HG03025 (cell line): ENCODE measurements at regions not wholly inside any gene's neighbourhood (a gene's known extent, or its start where the extent isn't known, plus 50 kb on each side); places are given as distances from the start of the nearest gene placed in this dataset.

Experiments used
- ATAC-seq: cut with Tn5 transposase; IDR thresholded peaks from one replicate; pipeline ENCODE4 v1.9.1; 2021; ENCODE audit warnings: mild to moderate bottlenecking, moderate library complexity; ENCODE audit not compliant: unreplicated experiment, low FRiP score

- ATAC-seq: no peak
These were observed 306.7 kb upstream of the E2F7 start for GRCh38 chr12:77372026-77372425.

- no peak for ATAC-seq
These were observed 303.0 kb upstream of the E2F7 start for GRCh38 chr12:77368379-77368778.

DNA sequence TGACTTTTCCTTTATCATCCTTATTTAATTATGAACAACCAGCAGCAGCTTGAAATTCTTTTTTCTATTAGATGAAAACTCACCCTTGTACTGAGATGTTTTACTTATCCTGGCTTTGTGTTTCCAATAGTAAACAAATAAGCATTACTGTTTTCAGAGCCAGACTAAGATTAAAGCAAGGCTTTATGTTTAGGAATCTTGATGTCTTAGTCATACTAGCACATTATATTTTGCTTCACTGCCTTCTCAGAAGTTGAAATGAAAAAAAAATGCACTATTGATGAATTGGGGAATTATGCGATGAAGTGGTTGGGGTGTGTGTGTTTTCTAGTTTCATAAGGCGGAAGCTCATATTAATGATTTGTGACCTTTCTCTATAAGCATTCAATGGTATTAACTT, 301.2 kb upstream of the E2F7 start:
- ATAC-seq: no peak

GRCh38 chr12:77364400-77364799, 299.0 kb upstream of the E2F7 start:
- no peak for ATAC-seq

DNA sequence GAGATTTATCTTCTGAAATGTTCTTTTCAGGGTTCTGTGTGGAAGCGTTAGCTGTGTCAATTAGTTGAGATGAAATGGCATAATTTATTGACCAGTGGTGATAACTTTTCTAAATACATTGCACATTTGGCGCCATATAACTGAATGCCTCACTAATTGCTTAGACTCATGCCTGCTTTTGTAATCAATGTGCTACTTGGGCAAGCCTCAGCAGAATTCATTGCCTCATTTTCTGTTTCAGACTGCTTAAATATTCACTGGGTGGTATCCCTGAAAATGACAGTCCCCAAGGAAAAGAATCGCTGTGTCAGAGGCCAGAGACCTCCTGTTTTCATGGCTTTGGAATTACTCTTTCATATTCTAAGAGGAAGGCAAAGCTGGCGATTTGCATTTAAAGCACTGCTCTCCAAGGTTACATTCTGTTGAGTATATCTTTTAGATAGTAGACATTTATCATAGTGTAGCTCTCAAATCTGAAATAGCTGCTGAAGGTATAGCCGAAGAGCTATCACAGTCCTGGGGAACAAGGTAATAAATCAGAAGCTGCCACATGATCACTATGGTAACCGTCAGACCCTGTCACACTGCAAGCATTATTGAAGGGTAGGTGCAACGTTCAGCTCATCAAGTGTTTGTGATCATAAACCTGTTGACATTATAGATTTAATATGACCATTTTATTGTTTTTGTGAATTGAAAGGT, 297.3 kb upstream of the E2F7 start:
- ATAC-seq: no peak

DNA sequence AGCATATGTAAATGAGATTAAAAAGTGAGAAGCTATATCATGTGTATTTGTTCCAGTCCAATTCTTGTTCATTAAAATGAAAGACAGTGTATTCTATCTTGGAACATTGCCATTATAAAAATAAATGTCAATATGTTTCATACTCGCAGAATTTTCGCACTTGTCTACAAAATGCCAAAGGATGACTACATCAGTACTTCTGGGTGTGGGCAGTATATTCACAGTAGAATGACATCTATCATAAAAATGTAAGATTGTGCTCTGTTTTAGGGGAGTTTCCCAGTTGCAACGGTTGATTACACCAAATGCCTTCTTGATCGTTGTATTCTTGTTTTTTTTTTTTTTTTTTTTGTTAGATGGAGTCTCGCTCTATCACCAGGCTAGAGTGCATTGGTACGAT, 292.3 kb upstream of the E2F7 start:
- no peak for ATAC-seq

DNA sequence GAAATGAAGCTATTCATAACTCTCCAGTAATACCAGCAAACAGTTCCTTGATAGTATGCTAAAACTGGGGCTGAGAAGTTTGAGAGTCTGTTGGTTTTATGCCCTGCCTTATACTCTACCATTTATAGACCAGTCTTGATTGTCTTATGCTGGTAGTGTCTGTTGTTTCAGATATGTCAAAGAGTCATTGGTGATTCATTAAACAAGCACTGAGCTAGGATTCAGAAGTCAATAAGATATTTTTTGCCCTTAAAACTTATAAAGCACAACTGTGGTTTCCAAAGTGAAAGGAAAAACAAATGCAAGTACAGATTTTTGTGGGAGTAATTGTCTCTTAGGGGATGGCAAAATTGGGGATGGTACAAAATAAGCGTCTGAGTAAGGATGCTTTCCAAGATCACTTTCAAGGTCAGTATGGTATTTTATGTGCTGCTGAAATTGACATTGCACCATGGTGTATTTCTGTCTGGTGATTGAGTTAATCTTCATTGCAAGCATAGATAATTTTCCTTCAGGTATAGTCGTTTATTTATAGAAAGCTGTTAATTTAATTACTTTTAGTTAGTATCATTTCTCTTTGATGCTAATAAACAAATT, 289.5 kb upstream of the E2F7 start:
- no peak for ATAC-seq

GRCh38 chr12:77352946-77353345, 287.6 kb upstream of the E2F7 start:
- no peak for ATAC-seq

DNA sequence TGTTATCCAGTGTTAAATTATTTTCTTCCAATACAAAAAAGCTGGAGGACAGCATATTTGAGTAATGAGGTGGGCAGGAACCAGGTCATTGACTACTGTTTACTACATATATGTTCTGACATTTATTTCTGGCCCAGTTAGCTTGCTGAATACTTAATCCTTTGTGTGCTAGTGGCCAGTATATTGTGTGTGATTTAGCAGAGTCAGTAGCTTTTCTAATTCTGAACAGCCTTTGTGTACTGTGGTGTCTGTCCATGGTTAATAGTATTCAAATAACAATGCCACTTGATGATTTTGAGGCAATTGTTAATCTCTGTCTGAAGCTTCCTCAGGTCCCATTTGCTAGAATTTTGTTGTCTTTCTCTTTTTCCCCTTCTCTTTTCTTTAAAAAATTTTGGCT, 286.5 kb upstream of the E2F7 start:
- ATAC-seq: no peak

DNA sequence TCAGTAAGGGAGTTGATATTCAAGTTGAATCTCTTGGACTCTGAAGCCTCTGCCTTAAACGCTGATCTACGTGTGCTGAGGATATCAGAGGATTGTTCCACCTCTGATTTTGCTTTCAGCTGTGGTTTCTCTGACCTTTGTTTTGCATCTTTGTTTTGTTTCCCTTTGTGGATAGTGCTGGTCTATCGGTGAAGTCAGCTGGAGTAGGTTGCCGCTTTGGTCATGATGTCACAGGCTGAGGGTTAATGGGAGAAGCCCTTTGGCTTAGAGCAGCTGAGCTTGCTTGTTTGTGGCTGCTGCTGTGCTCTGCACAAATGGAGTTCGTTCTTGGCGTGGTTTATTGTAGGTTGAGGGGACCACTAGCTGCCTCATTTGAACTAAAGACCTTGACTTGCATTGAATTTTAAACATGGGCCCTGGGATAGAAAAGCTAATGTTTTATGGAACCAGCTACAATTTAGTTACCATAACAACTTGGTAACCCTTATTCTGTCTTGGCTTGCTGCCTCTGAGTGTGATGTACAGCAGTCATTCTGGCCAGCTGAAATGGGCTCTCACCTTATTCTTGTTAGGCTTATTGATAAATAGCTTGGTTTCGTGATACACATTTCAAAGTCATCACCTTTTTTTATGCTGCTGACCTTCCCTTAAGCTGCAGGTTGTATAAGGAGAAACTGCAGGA, 284.5 kb upstream of the E2F7 start:
- peak; percentile 51 for ATAC-seq

- ATAC-seq: no peak
These were observed 281.6 kb upstream of the E2F7 start for GRCh38 chr12:77347017-77347416.

GRCh38 chr12:77345336-77345735, 280.0 kb upstream of the E2F7 start:
- ATAC-seq: no peak

DNA sequence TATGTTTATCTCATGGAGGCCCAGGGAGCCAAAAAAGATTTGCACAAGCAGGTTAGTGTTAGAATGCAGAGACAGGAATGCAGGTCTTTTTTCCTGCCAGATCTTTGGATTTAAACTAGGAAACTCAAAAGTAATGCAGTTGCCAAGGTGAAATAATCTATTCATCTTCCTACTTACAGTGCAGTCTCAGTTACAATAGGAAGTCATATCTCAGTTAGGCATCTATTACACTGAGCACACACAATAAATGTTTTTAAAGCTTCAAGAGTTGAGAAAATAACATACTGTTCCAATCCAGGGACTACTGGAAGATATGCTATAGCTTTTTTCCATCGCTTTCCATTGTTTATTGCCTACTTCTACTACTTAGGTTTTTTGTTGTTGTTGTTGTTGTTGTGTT, 279.3 kb upstream of the E2F7 start:
- no peak for ATAC-seq

DNA sequence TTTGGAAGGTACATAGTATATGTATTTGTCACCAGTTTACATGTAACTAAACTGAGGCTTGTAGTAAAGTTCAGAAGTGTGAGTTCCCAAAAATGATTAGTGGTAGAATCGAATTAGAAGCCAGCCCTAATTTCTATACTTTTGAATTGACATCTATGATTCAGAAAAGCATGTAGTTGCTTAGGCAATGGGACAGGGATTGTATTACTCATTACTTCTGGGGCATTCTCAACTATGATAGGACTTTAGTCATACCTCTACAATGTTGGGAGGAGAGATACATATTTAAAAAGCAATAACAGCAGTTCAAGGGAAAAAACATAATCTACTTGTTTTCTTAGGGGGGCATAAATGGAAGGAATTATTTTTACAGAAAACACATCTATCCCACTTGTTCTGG, 277.9 kb upstream of the E2F7 start:
- ATAC-seq: no peak

GRCh38 chr12:77342253-77342652, 276.9 kb upstream of the E2F7 start:
- no peak for ATAC-seq

GRCh38 chr12:77339610-77340009, 274.2 kb upstream of the E2F7 start:
- ATAC-seq: no peak

- no peak for ATAC-seq
These were observed 272.0 kb upstream of the E2F7 start for GRCh38 chr12:77337362-77337761.

DNA sequence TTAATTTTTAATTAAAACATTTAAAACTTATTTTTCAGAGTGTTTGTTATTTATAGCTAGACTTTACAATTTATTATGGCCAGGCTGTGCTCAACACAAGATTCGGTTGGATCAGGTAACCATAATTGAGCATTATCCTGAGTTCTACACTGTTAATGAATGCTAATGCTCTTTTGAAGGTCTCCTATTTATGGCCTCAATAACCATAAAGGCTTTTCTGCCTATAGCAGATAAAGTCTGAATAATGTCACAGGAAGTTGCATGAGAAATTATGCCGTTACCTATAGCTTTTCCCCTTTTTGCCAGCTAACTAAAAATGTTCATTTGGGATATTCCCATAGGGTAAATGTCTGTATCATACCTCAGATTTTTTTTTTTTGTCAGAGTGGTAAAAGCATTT, 269.4 kb upstream of the E2F7 start:
- no peak for ATAC-seq

DNA sequence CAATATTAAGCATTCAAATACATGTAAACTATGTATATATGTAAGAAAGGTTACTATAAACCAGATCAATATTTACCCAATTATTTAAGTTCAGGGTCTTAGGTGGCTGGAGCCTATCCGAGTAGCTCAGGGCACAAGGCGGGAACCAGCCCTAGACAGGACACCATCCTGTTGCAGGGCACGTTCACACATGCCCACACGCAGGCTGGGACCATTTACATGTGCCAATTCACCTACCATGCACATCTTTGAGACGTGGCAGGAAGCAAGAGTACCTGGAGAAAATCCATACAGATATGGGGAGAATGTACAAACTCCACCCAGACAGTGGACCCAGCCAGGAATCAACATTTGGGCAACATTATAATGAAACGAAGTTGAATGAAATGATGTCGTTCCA, 263.0 kb upstream of the E2F7 start:
- no peak for ATAC-seq

DNA sequence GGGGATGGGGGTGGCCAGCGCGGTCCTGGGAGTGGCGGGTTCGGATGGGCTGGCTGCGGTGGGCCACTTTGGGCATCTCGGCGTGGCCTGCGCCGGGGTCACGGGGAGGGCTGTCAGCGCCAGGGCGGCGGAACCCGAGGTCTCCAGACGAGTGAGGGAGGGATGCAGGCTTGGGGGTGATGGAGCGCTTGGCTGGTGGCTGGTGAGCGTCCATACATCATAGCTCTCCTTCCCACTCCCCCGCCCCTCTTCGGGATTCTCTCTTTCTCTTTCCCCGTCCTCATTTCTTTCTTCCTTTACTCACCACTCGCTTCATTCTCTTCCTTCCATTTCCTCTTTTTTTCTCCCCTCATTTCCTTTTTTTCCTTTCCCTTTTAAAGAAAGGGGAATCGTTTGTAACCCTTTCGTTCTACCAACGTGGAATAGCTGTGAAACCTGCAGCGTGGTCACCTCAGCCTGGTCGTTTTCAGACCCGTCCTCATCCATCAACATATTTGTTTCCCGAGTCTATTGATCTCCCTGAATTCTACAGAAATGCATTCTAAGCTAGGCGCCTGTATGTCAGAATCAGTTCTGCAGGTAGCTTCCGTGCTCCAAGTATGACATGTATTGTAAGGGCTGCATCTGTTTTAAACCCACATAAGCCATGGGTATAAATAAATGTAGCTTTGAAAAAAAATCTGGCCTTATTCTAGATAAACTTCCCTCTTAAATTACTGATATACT, 260.3 kb upstream of the E2F7 start:
- ATAC-seq: no peak

GRCh38 chr12:77324763-77325468, 259.5 kb upstream of the E2F7 start:
- ATAC-seq: peak; percentile 85
